ENCODE measurements at regions not wholly inside any gene's neighbourhood (a gene's known extent, or its start where the extent isn't known, plus 50 kb on each side); places are given as distances from the start of the nearest gene placed in this dataset.

- Histone ChIP-seq H4K20me1 (ENCODE audit: insufficient read depth) (no peaks in the 10 kb centered on the region), H3K4me2 (no peak overlapping the region), H3K4me1 (replicated peaks; ENCODE audit: insufficient read depth) (peaks cover 7% of the 10 kb centered on the region; the same call in 1 of the 2 replicates), H3K79me2 (ENCODE audit: low read depth) (no peaks in the 10 kb centered on the region), H3K9me3 (ENCODE audit: insufficient read depth, low read depth) (no peaks in the 10 kb centered on the region), H3K27ac (no peak overlapping the region), H3K9me2 (ENCODE audit: insufficient read depth) (no peaks in the 10 kb centered on the region), H2AFZ (no peak overlapping the region), H3K36me3 (ENCODE audit: low read depth) (no peaks in the 10 kb centered on the region), H3K27me3 (ENCODE audit: insufficient read depth, low read depth) (no peaks in the 10 kb centered on the region), H3F3A (ENCODE audit: insufficient read depth, low read depth) (no peaks in the 10 kb centered on the region), H3K4me3 (no peak overlapping the region)
- ChIA-PET POLR2A (ENCODE audit: unreplicated experiment) (no interaction called here), CTCF (interaction anchor here (0.6 kb wide), 1 partner anchor 9 kb away, joined by 3 read pairs; no protein-coding TSS in a partner anchor)
- no peak for DNase-seq
- TF ChIP-seq, protein P1, sequence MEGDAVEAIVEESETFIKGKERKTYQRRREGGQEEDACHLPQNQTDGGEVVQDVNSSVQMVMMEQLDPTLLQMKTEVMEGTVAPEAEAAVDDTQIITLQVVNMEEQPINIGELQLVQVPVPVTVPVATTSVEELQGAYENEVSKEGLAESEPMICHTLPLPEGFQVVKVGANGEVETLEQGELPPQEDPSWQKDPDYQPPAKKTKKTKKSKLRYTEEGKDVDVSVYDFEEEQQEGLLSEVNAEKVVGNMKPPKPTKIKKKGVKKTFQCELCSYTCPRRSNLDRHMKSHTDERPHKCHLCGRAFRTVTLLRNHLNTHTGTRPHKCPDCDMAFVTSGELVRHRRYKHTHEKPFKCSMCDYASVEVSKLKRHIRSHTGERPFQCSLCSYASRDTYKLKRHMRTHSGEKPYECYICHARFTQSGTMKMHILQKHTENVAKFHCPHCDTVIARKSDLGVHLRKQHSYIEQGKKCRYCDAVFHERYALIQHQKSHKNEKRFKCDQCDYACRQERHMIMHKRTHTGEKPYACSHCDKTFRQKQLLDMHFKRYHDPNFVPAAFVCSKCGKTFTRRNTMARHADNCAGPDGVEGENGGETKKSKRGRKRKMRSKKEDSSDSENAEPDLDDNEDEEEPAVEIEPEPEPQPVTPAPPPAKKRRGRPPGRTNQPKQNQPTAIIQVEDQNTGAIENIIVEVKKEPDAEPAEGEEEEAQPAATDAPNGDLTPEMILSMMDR (conservative IDR thresholded peaks at IDR 0.05) = no peak
- TF ChIP-seq EZH2 (IDR thresholded peaks at IDR 0.05; ENCODE audit: low read depth) = no peak
- intact Hi-C loops (cut with micrococcal nuclease; ENCODE audit: unreplicated experiment) = no loop called here
- BruUV-seq (replicated peaks) = no TSS peak
Observed at GRCh38 chr1:73765551-73766233, 432.3 kb downstream of the LRRIQ3 start.

DNA sequence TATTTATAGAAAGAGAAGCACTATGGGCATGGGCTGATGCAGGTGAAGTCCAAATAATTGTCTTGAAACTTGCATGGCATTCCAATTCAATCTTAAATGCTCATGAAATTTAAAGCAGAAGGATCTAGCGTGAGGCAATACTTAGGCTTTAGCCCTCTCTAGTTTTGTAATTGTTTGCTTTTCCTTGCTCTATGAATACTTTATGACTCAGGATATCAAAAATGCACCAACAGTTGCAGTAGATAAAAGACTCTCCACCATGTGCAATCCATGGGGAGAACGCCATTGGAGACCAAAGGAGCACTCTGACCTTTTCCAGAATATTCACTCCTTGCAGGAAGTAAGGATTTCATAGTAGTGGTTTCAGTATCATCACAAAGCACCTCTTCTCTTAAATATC, 436.4 kb downstream of the LRRIQ3 start:
- TF ChIP-seq, protein P1 (conservative IDR thresholded peaks at IDR 0.05) = no peak
- TF ChIP-seq EZH2 (IDR thresholded peaks at IDR 0.05; ENCODE audit: low read depth) = no peak
- peaks cover 7% of the 10 kb centered on the region; the same call in 1 of the 2 replicates for H3K4me1 ChIP-seq (replicated peaks; ENCODE audit: insufficient read depth)
- no peak overlapping the region for H3K4me2 ChIP-seq
- intact Hi-C loops (cut with micrococcal nuclease; ENCODE audit: unreplicated experiment) = no loop called here
- H3K9me2 ChIP-seq (ENCODE audit: insufficient read depth) = no peaks in the 10 kb centered on the region
- H3K27me3 ChIP-seq (ENCODE audit: insufficient read depth, low read depth) = no peaks in the 10 kb centered on the region
- DNase-seq = peak in 1 of 2 experiments; percentile 38
- no peaks in the 10 kb centered on the region for H4K20me1 ChIP-seq (ENCODE audit: insufficient read depth)
- BruUV-seq (replicated peaks) = no TSS peak
- H3K9me3 ChIP-seq (ENCODE audit: insufficient read depth, low read depth) = no peaks in the 10 kb centered on the region
- no peaks in the 10 kb centered on the region for H3K36me3 ChIP-seq (ENCODE audit: low read depth)
- ChIA-PET POLR2A (ENCODE audit: unreplicated experiment) (no interaction called here), CTCF (no interaction called here)
- no peak overlapping the region for H3K27ac ChIP-seq
- H3K79me2 ChIP-seq (ENCODE audit: low read depth) = no peaks in the 10 kb centered on the region
- no peaks in the 10 kb centered on the region for H3F3A ChIP-seq (ENCODE audit: insufficient read depth, low read depth)
- peak overlapping the region; percentile 37; the same call in 1 of the 2 replicates for H2AFZ ChIP-seq
- no peak overlapping the region for H3K4me3 ChIP-seq

- no peaks in the 10 kb centered on the region for H4K20me1 ChIP-seq (ENCODE audit: insufficient read depth)
- no peaks in the 10 kb centered on the region for H3K36me3 ChIP-seq (ENCODE audit: low read depth)
- no peaks in the 10 kb centered on the region for H3K27me3 ChIP-seq (ENCODE audit: insufficient read depth, low read depth)
- ChIA-PET CTCF (no interaction called here), POLR2A (ENCODE audit: unreplicated experiment) (no interaction called here)
- BruUV-seq (replicated peaks) = no TSS peak
- no peaks in the 10 kb centered on the region for H3K9me2 ChIP-seq (ENCODE audit: insufficient read depth)
- H3K4me2 ChIP-seq = no peak overlapping the region
- no peak overlapping the region for H3K4me3 ChIP-seq
- no peaks in the 10 kb centered on the region for H3K79me2 ChIP-seq (ENCODE audit: low read depth)
- H2AFZ ChIP-seq = no peak overlapping the region
- DNase-seq = no peak
- intact Hi-C loops (cut with micrococcal nuclease; ENCODE audit: unreplicated experiment) = loop anchor here (10.0 kb wide), 1 partner anchor 54 kb away; no protein-coding TSS in a partner anchor
- no peaks in the 10 kb centered on the region for H3K9me3 ChIP-seq (ENCODE audit: insufficient read depth, low read depth)
- H3F3A ChIP-seq (ENCODE audit: insufficient read depth, low read depth) = no peaks in the 10 kb centered on the region
- H3K4me1 ChIP-seq (replicated peaks; ENCODE audit: insufficient read depth) = peaks cover 7% of the 10 kb centered on the region; the same call in 1 of the 2 replicates
- TF ChIP-seq, protein P1 (conservative IDR thresholded peaks at IDR 0.05) = no peak
- no peak for TF ChIP-seq EZH2 (IDR thresholded peaks at IDR 0.05; ENCODE audit: low read depth)
- no peak overlapping the region for H3K27ac ChIP-seq
Observed at GRCh38 chr1:73759011-73759410, 439.0 kb downstream of the LRRIQ3 start.

Data from PC-9 (cell line).